HEK293 (cell line): ENCODE measurements at regions not wholly inside any gene's neighbourhood (a gene's known extent, or its start where the extent isn't known, plus 50 kb on each side); places are given as distances from the start of the nearest gene placed in this dataset.

Experiments used
- CTCF ChIA-PET: fragments of 350-600 bp; formaldehyde crosslinking; extraction: SDS; loops from one replicate; lab custom pipeline; 2021; ENCODE audit warnings: antibody characterized with exemption; lab: Yijun Ruan, JAX
- POLR2A ChIA-PET: fragments of 300-600 bp; formaldehyde crosslinking; extraction: SDS; loops from one replicate; lab custom pipeline; 2020; ENCODE audit warnings: antibody characterized with exemption, inconsistent platforms; lab: Yijun Ruan, JAX
- H3K27ac ChIP-seq: fragments of 200-500 bp; sonication (Bioruptor generic); 2 replicates; pipeline ENCODE4 v1.5.1; 2014; ENCODE audit warnings: low read depth, low read length, control low read depth, inconsistent platforms; ENCODE audit errors: extremely low read depth
- H3K36me3 ChIP-seq, 2 experiments: fragments of 200-500 bp in 1 of 2; sonication (Bioruptor generic) in 1 of 2; 1 replicate in 1 of 2; 2 replicates in 1 of 2; pipeline ENCODE4 v1.5.1; 2014 to 2017; ENCODE audit warnings: inconsistent platforms in 2 of 2, low read length in 2 of 2; ENCODE audit not compliant: control insufficient read depth in 2 of 2, insufficient read depth in 1 of 2
- H3K4me1 ChIP-seq: fragments of 200-500 bp; sonication (Bioruptor generic); 2 replicates; pipeline ENCODE4 v1.5.1; 2014; ENCODE audit warnings: mild to moderate bottlenecking, low read length, inconsistent platforms; ENCODE audit not compliant: control insufficient read depth, insufficient read depth
- H3K4me3 ChIP-seq: 2 replicates; pipeline ENCODE4 v1.5.1; 2011; ENCODE audit warnings: low read depth, mild to moderate bottlenecking, control low read depth, low read length, moderate library complexity
- H3K9me3 ChIP-seq: fragments of 200-500 bp; sonication (Bioruptor generic); 2 replicates; pipeline ENCODE4 v1.5.1; 2014; ENCODE audit warnings: low read depth, low read length, inconsistent platforms; ENCODE audit not compliant: control insufficient read depth, insufficient read depth
- MZF1 ChIP-seq: fragments of 450-650 bp; formaldehyde crosslinking; IDR thresholded peaks from 2 replicates; pipeline ENCODE4 v1.5.1; 2017; ENCODE audit warnings: missing biosample characterization, missing genetic modification characterization, borderline replicate concordance
- PRDM10 ChIP-seq: fragments of 450-650 bp; formaldehyde crosslinking; IDR thresholded peaks from 2 replicates; pipeline ENCODE4 v1.5.1; 2016; ENCODE audit warnings: missing biosample characterization, missing genetic modification characterization
- SP3 ChIP-seq: fragments of 450-650 bp; formaldehyde crosslinking; IDR thresholded peaks from 2 replicates; pipeline ENCODE4 v1.5.1; 2016; ENCODE audit warnings: missing biosample characterization, missing genetic modification characterization
- YY2 ChIP-seq: fragments of 450-650 bp; formaldehyde crosslinking; IDR thresholded peaks from 2 replicates; pipeline ENCODE4 v1.5.1; 2016; ENCODE audit warnings: missing biosample characterization, missing genetic modification characterization
- ZBTB17 ChIP-seq: fragments of 450-650 bp; formaldehyde crosslinking; IDR thresholded peaks from 2 replicates; pipeline ENCODE4 v1.5.1; 2016; ENCODE audit warnings: missing biosample characterization, missing genetic modification characterization
- ZBTB48 ChIP-seq: fragments of 450-650 bp; formaldehyde crosslinking; IDR thresholded peaks from 2 replicates; pipeline ENCODE4 v1.5.1; 2016; ENCODE audit warnings: missing biosample characterization, missing genetic modification characterization
- ZNF121 ChIP-seq: fragments of 450-650 bp; formaldehyde crosslinking; IDR thresholded peaks from 2 replicates; pipeline ENCODE4 v1.5.1; 2016; ENCODE audit warnings: missing biosample characterization, missing genetic modification characterization
- ZNF175 ChIP-seq: fragments of 450-650 bp; formaldehyde crosslinking; IDR thresholded peaks from 2 replicates; pipeline ENCODE4 v1.5.1; 2016; ENCODE audit warnings: missing biosample characterization, missing genetic modification characterization
- ZNF2 ChIP-seq: fragments of 450-650 bp; formaldehyde crosslinking; IDR thresholded peaks from 2 replicates; pipeline ENCODE4 v1.5.1; 2016; ENCODE audit warnings: missing biosample characterization, missing genetic modification characterization
- ZNF223 ChIP-seq: fragments of 450-650 bp; formaldehyde crosslinking; IDR thresholded peaks from 2 replicates; pipeline ENCODE4 v1.5.1; 2016; ENCODE audit warnings: missing biosample characterization, missing genetic modification characterization
- ZNF23 ChIP-seq: fragments of 450-650 bp; formaldehyde crosslinking; IDR thresholded peaks from 2 replicates; pipeline ENCODE4 v1.5.1; 2016; ENCODE audit warnings: missing biosample characterization, missing genetic modification characterization, borderline replicate concordance
- ZNF292 ChIP-seq: fragments of 450-650 bp; formaldehyde crosslinking; IDR thresholded peaks from 2 replicates; pipeline ENCODE4 v1.5.1; 2016; ENCODE audit warnings: low read depth, missing biosample characterization, missing genetic modification characterization, borderline replicate concordance
- ZNF335 ChIP-seq: fragments of 450-650 bp; formaldehyde crosslinking; conservative IDR thresholded peaks from 2 replicates; pipeline ENCODE4 v1.5.1; 2016; ENCODE audit warnings: missing biosample characterization, missing genetic modification characterization
- ZNF37A ChIP-seq: fragments of 450-650 bp; IDR thresholded peaks from 2 replicates; pipeline ENCODE4 v1.5.1; 2018; ENCODE audit warnings: missing biosample characterization, missing genetic modification characterization
- ZNF488 ChIP-seq: fragments of 450-650 bp; formaldehyde crosslinking; IDR thresholded peaks from 2 replicates; pipeline ENCODE4 v1.5.1; 2016; ENCODE audit warnings: missing biosample characterization, missing genetic modification characterization
- ZNF521 ChIP-seq: fragments of 450-650 bp; formaldehyde crosslinking; IDR thresholded peaks from 2 replicates; pipeline ENCODE4 v1.5.1; 2017; ENCODE audit warnings: missing biosample characterization, mild to moderate bottlenecking, missing genetic modification characterization
- ZNF549 ChIP-seq: fragments of 450-650 bp; IDR thresholded peaks from 2 replicates; pipeline ENCODE4 v1.5.1; 2018; ENCODE audit warnings: missing biosample characterization, missing genetic modification characterization, mild to moderate bottlenecking, inconsistent platforms, moderate library complexity
- ZNF558 ChIP-seq: fragments of 450-650 bp; formaldehyde crosslinking; IDR thresholded peaks from 2 replicates; pipeline ENCODE4 v1.5.1; 2016; ENCODE audit warnings: missing biosample characterization, missing genetic modification characterization
- ZNF629 ChIP-seq: fragments of 450-650 bp; formaldehyde crosslinking; IDR thresholded peaks from 2 replicates; pipeline ENCODE4 v1.5.1; 2017; ENCODE audit warnings: missing biosample characterization, missing genetic modification characterization
- ZNF660 ChIP-seq: fragments of 450-650 bp; IDR thresholded peaks from 2 replicates; pipeline ENCODE4 v1.5.1; 2018; ENCODE audit warnings: missing biosample characterization, mild to moderate bottlenecking, missing genetic modification characterization
- ZNF768 ChIP-seq: fragments of 450-650 bp; formaldehyde crosslinking; IDR thresholded peaks from 2 replicates; pipeline ENCODE4 v1.5.1; 2018; ENCODE audit warnings: missing biosample characterization, mild to moderate bottlenecking, missing genetic modification characterization
- ZNF777 ChIP-seq: fragments of 450-650 bp; formaldehyde crosslinking; IDR thresholded peaks from 2 replicates; pipeline ENCODE4 v1.5.1; 2017; ENCODE audit warnings: missing biosample characterization, missing genetic modification characterization, borderline replicate concordance
- ZNF792 ChIP-seq: fragments of 450-650 bp; formaldehyde crosslinking; IDR thresholded peaks from 2 replicates; pipeline ENCODE4 v1.5.1; 2016; ENCODE audit warnings: missing biosample characterization, missing genetic modification characterization
- TF ChIP-seq, protein P1 (sequence below): fragments of 450-650 bp; formaldehyde crosslinking; IDR thresholded peaks from 2 replicates; pipeline ENCODE4 v1.5.1; 2016; ENCODE audit warnings: missing biosample characterization, missing genetic modification characterization

GRCh38 chr4:91827914-91828313 is 475.9 kb upstream of the GRID2 start:
- no peaks in the 10 kb centered on the region for H3K4me1 ChIP-seq
- CTCF ChIA-PET: no interaction called here
- no peaks in the 10 kb centered on the region for H3K9me3 ChIP-seq
- POLR2A ChIA-PET: no interaction called here
- no peaks in the 10 kb centered on the region for H3K36me3 ChIP-seq
- no peak for TF ChIP-seq ZNF292
- no peak for TF ChIP-seq ZNF335
- TF ChIP-seq ZNF488: no peak
- no peak for TF ChIP-seq ZNF768 (tag by site-specific recombination)
- no peak for TF ChIP-seq ZNF23
- TF ChIP-seq ZNF37A (tag by site-specific recombination): no peak
- no peak for TF ChIP-seq YY2 (tag by site-specific recombination)
- H3K27ac ChIP-seq: no peak overlapping the region
- no peak overlapping the region for H3K4me3 ChIP-seq

DNA sequence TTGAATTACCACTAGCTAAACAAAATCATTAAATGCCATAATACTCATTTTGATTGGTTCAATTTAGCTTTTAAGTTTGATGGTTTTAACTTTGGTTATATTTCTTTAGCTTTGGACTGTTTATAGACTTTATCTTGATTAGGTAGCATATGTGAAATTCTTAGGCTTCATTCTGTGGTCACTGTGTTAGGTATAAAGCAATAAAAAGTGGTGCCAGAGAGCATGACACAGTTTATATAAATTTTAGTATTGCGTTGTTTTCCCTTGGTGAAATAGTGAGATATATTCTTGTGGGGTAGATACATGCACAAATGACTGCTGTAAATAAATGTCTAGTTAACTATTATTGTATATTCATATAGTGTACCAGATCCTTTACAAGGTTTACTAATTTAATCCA is 474.2 kb upstream of the GRID2 start:
- no peaks in the 10 kb centered on the region for H3K4me1 ChIP-seq
- H3K27ac ChIP-seq: no peak overlapping the region
- ChIA-PET POLR2A (no interaction called here), CTCF (no interaction called here)
- no peak overlapping the region for H3K4me3 ChIP-seq
- H3K9me3 ChIP-seq: no peaks in the 10 kb centered on the region
- TF ChIP-seq SP3 (no peak), ZNF175 (tag by site-specific recombination) (no peak), ZBTB48 (no peak), ZNF777 (tag by site-specific recombination) (no peak), ZNF660 (tag by site-specific recombination) (no peak), PRDM10 (tag by site-specific recombination) (no peak), ZNF549 (tag by site-specific recombination) (no peak), ZNF488 (no peak), ZNF521 (tag by site-specific recombination) (no peak), ZNF121 (tag by site-specific recombination) (no peak), ZNF223 (tag by site-specific recombination) (no peak), ZNF558 (tag by site-specific recombination) (no peak), ZNF2 (no peak), ZNF792 (tag by site-specific recombination) (no peak), ZNF629 (no peak), MZF1 (tag by site-specific recombination) (no peak), ZBTB17 (tag by site-specific recombination) (no peak)
- TF ChIP-seq, protein P1, sequence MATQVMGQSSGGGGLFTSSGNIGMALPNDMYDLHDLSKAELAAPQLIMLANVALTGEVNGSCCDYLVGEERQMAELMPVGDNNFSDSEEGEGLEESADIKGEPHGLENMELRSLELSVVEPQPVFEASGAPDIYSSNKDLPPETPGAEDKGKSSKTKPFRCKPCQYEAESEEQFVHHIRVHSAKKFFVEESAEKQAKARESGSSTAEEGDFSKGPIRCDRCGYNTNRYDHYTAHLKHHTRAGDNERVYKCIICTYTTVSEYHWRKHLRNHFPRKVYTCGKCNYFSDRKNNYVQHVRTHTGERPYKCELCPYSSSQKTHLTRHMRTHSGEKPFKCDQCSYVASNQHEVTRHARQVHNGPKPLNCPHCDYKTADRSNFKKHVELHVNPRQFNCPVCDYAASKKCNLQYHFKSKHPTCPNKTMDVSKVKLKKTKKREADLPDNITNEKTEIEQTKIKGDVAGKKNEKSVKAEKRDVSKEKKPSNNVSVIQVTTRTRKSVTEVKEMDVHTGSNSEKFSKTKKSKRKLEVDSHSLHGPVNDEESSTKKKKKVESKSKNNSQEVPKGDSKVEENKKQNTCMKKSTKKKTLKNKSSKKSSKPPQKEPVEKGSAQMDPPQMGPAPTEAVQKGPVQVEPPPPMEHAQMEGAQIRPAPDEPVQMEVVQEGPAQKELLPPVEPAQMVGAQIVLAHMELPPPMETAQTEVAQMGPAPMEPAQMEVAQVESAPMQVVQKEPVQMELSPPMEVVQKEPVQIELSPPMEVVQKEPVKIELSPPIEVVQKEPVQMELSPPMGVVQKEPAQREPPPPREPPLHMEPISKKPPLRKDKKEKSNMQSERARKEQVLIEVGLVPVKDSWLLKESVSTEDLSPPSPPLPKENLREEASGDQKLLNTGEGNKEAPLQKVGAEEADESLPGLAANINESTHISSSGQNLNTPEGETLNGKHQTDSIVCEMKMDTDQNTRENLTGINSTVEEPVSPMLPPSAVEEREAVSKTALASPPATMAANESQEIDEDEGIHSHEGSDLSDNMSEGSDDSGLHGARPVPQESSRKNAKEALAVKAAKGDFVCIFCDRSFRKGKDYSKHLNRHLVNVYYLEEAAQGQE (tag by site-specific recombination): no peak
- TF ChIP-seq, all 188 proteins: peak for 0
- H3K36me3 ChIP-seq: no peaks in the 10 kb centered on the region
